Left cardiac atrium (tissue), 4 donors: ENCODE measurements at regions not wholly inside any gene's neighbourhood (a gene's known extent, or its start where the extent isn't known, plus 50 kb on each side); places are given as distances from the start of the nearest gene placed in this dataset.
A peak's percentile ranks its signal among the peaks of the same experiment; 100 is the strongest.

Experiments used
- ATAC-seq, 2 donors: fragments of 200-7000 bp; cut with Tn5 transposase; one replicate each; pipeline ENCODE4 v1.9.1; 2020; ENCODE audit warnings: mild to moderate bottlenecking in 2 of 2, moderate library complexity in 2 of 2
- DNase-seq: peaks from one replicate; pipeline ENCODE4 v3.0.0-alpha.2; 2020
- intact Hi-C, 2 donors: fragments of 100-400 bp; cut with DNase I; formaldehyde crosslinking; loops; one replicate each; pipeline versions ENCODE4 v1.14.1 to v1.15.1; 2022 to 2023
- donor health status: DM: no; HTN: yes; CAD: no.
- donor health status: DM: no; HTN: yes; CAD: no; lungs with severe emphysema.
- donor health status: DM: yes; HTN: yes; CAD: no.
- donor health status: Dilated cardiomyopathy.

DNA sequence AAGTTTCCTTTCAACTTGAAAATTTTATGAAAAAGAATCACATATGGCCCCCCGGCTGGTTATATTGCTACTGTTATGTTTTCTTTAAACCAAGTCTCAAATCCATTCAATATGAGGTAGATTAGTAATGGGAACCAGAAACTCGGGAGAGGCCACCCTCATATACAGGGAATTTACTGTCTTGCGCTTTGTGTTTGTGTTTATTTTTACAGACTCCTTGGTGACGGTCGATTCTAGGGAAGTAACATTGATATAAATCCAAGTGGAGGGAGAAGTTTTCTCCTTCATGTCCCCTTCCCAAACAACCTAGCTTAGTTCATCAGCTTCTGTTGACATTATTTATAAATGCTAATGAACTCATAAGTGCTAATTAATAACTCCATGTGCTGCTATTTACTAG is 163.5 kb upstream of the LMO4 start:
- DNase-seq = no peak
- ATAC-seq = no peak
- intact Hi-C loops = no loop called here

DNA sequence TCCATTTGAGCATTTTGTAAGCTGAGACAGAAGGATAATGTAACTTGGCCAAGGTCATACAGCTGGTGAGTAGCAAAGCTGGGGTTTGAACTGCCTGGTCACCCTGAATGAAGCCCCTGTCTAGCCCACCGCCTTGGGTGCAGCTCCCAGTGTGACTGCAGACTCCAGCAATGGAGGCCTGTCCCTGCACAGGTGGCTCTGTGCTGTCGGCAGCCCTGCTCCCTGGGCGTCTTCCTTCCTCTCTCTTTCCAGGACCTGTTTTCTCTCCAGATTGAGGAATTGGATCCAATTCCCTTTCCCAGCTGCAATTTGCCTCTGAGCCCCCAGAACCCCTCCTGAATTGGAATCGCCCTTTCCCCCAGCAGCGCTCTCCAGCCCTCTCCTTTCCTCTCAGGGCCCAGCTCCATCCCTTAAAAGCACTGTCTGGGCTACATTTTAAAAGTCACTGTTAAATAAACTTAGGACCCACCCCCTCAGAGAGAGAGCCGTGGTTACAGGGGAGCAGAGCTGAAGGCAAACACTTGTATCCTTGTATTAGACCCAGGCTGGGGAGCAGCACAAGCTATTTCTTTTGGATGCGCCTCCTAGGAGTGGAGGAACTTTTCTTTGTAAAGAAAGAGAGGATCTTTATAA is 161.4 kb upstream of the LMO4 start:
- intact Hi-C loops = no loop called here
- no peak for DNase-seq
- peak in 1 of 2 donors; percentile 34 for ATAC-seq

DNA sequence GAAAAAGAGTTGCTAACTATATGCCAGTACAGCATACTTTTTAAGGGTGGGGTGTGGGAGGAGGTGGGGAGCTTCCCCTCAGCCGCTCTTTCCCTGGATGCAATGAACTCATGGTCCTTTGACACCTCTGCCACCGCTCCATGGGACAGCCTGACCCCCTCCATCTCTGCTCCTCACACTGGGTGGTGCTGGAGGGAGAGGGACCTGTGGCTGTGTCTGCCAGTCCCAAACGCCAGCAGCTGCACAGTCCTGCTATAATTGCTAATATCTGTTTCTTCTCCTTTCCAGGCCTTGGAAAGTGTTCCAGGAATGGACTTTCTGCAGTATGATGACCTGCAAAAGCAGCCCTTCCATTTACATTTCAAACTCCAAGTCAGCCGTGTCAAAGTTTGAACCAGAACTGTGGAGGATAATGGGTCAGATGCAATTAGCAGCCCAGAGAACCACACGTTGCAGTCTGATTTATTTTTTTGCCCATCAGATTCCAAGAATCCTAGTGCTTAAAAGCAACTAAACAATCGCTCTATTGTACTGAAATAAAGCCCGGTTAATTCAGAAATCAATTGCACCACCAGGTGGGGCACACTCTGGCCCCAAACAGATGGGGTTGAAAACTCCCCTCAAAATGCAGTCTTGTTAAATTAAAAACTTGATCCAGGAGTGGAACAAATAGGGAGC is 160.7 kb upstream of the LMO4 start:
- intact Hi-C loops = no loop called here

DNA sequence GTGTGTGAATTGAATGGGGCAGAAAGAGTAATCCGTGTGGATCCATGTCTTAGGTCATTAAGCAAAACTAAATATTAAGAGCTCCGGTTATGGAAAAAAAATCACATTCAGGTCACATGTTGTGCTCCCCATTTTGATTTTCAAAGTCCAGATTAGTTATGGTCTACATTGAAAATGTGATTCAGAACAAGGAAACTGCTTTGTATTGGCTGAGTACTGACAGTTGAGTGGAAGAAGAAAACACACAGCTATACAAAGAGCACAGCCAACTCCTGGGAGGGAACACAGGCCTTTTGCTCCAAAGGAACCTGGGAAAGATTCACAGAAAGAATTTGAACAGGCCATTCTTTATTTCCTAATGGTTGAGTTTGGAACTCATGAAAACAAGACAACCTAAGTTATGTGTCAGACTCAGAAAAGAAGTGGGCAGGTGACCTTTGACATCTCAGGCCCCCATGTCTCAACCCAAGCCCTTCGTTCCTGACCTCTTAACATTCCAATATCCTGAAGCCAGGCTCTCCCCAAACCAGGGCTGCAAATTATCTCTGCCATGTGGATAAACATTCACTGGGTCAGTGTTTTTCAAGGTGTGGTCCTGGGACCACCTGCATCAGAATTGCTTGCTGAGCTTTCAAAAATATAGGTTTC is 159.3 kb upstream of the LMO4 start:
- DNase-seq = no peak
- no peak for ATAC-seq
- intact Hi-C loops = no loop called here

More for the DNA sequence above, 160.7 kb upstream of the LMO4 start:
- ATAC-seq (peak in 1 of 2 donors; percentile 38), DNase-seq (no peak)

DNA sequence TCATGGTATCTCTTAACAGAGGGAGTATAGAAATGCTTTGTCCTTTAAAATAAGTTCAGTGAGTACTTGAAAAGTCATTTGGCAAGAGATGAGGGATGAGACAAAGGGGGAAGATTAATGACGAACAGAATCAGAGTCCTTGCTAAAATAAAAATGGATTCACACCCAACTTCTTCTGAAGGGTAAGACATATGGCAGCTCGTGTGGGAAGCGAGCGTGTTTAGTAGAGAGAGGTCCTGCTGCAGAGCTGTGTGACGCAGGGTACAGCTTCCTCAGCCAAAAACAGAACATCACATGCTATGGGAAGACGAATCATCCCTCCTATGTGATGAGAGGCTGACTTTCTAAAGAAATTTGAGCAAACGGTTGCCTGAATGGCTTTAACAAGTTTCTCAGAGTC is 158.5 kb upstream of the LMO4 start:
- DNase-seq (no peak), ATAC-seq (peak in 1 of 2 donors; percentile 29)
- intact Hi-C loops = no loop called here

DNA sequence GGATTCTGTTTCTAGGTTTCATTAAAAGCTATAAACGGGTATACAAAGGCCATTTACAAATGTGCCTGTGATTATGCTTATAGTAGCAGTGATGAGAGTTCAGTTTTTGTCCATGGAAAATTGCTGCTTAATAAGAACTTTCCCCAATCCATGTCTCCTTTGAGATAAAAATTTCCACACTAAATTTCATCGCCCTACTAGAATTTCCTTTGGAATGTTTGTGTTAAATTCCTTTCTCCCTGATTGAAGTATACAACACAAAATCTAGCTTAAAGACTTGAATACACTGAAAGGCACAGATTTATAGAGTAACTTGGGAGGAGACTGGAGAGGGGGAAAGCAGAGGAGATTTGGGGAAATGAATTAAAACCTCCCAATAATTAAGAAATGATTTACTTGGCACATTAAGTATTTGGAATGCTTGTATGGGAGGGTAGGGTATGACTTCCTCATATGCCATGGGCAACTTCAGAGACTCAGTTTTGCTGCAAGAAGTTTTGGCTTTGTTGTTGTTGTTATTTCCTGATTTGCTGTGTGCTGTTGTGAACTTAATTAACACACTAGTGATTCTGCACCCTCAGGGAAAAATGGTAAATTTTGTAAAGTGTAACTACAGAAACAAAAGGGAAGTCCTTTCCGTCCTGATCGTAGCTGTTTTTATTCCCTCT is 157.6 kb upstream of the LMO4 start:
- ATAC-seq = no peak
- DNase-seq = no peak
- intact Hi-C loops = no loop called here

DNA sequence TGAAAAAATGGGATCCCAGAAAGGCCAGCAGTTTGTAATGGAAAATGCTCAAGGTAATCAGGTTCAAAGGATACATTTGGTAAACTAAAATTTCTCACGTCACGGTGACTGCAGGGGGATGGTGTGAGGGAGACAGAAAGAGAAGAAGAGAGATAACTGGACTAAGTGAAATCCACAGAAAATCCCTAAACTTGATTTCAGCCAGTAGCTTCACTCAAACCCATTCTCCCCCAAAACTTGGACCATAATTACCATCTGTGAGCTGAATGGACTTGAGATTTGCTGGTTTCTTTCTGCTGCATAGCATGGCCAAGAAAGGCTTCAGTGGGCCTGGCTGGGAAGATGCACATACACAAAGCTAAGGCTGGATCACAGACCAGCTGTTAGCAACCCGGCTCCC is 155.4 kb upstream of the LMO4 start:
- no peak for ATAC-seq
- DNase-seq = no peak
- intact Hi-C loops = no loop called here

DNA sequence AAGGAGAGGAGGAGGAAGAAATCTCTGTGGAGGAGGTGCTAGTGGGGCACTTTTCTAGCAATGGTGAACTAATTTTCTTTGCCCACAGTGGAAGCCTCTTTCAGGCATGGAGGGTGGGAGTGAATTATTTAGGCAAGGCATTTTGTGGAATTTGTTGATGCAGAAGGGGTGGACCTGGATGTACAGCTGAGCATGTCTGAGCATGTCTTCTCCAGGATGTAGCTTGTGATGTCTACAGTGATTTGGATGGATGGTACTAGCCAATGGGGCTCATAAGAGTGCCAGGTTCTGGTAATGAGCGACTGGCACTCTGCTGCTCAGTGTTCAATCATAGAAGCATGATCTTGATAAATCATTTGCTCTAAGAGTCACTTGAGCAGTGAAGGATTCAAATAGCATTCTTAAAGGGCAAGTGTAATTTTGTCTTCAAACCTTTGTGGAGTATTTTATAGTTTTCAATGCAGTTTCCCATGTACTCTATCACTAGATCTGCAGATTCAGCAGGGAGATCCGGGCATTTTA is 153.9 kb upstream of the LMO4 start:
- DNase-seq (no peak), ATAC-seq (no peak)
- intact Hi-C loops = no loop called here

DNA sequence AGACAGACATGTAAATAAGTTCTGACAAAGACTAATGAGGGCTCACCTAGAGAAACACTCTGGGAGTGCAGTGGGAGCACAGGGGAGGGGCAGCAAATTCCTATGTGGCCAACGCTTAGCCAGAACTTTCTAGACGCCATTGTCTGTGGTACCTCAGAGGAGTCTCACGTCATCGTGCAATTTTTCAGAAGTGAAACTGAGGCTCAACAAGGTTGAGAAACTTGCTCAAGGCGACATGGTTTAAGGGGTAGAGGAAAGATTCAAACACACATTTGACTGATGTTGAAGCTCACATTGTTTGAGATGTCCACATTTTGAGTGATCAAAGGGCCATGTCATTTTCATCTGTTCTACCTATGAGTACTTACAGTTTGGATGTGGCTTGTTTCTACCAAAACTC is 152.6 kb upstream of the LMO4 start:
- DNase-seq (no peak), ATAC-seq (no peak)
- intact Hi-C loops = no loop called here

DNA sequence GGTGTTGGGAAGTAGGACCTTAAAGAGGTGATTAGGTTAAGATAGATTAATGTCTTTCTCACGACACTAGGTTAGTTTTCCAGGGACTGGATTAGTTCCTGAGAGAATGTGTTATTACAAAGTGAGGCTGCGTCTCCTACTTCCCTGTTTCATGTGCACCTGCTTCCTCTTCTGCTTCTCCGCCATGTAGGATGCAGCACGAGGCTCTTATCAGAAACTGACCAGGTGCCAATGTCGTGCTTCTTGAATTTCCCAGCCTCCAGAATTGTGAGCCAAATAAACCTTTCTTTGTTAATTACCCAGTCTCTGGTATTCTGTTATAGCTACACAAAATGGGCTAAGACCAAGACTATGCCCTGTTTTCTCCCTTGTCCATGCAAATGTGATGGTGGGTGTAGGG is 152.2 kb upstream of the LMO4 start:
- DNase-seq (no peak), ATAC-seq (no peak)
- intact Hi-C loops = no loop called here

DNA sequence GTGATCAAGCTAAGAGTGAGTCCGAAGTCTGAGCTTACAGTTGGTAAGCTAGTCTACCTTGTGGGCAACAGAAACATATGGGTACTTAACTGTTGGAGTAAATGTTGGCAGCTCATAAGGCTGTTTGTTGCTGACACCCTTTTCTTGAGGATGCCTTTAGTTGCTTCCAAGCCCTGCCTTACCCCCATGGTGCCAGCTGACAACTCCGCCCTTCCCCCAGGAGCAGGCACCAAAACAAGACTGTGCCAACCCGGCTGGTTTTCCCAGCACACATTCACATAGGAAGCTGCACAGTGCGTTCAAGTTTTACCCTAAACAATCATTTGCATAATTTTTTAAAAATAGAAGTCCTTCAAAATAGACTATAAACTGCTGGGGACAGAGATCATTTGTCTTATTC is 150.2 kb upstream of the LMO4 start:
- no peak for DNase-seq
- ATAC-seq = no peak
- intact Hi-C loops = no loop called here

DNA sequence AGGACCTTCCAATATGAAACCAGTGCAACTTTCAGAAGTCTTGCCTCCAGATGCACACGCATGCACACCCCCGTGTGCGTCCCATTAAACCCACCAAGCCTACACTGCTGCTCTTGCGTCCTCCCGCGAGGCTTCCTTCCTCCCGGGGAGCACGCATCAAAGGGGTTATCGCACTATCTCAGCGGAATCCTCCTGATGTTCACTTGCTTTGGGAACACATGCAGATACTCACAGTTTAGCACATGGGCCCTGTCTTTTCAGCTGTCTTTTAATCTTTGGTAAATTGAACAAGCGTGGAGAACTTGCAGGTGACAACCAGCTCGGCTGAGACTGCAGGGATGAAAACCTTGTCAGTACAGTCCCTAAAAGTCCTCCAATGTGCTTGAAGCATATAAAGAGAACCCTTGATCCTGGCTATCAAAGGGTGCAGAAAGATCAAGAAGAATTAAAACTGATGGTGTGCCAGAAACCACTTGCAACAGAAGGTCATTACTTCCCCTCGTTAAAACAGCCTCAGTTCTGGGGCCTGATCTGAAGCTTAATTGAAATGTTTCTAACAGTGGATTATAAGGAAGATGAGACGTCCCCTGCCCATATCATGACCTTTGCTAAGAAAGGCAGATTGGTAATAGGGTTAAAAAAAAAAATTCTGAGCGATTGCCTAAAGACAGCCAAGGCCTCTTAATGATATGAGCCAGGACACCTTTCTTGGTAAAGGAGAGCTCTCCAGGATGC is 149.4 kb upstream of the LMO4 start:
- DNase-seq (no peak), ATAC-seq (no peak)
- intact Hi-C loops = no loop called here

DNA sequence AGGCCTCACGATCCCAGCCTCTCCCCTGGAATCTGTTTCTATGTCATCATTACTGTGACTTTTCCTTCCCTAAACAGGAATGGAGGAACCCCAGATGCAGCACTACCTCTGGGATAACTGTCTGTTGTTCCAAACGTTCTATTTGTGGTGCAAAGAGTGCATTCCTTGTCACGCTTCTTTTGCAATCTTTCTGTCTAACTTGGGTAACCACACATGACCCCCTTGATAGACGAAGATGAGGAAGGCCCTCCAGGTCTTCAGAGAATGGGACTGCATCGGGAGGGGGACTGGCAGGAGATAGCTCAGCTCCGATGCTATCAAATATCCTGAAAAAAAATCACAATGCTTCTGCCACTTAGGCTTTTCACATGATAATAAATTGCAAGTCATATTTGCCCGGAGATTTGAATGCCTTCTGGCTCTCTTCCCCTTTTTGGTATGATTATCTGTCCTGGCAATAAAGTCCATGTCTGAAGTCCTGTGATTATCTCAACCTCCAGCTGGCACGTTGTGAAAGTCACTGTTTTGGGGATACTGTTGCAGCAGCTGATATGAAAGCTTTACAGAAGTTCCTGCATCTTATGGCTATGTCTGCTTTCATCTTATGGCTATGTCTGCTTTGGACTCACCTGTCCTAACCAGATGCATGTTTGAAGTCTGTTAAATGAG is 148.7 kb upstream of the LMO4 start:
- DNase-seq (no peak), ATAC-seq (no peak)
- intact Hi-C loops = no loop called here

DNA sequence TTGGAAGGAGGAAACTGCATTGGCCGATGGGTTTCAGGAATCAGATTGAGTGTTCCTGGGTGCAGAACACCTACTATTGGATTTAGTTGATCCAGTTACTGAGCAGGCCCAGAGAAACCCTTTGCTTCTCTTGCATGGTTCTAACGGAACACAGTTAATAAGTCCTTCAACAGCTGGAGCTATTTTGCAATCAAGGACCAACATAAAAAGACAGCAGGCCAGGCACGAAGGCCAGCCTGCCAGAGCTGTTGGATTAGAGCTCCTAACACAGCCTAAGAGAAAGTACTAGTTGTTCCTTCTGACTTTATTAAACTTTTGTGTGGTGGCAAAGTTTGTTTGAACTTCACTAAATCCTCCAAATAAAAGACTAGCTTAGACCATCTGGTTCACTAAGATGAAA is 148.0 kb upstream of the LMO4 start:
- ATAC-seq = peak; percentile 44 to 88
- DNase-seq = no peak
- intact Hi-C loops = no loop called here

DNA sequence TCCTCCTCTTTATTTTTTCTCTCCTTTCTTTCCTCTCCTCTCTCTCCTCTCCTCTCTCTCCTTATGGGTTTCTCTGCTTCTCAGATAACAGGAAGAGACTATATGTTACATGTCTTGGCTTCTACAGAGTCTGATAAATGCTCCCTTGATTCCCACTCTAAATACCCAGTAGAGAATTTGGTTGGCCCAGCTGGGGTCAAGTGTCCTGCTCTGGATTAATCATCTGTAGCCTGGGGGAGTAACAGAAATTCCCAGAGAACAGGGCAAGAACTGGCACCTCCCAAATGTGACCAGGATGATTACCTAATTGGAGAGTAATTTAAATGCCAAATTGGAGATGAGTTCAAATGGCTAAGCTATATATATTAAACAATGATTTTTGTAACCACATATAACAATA is 146.1 kb upstream of the LMO4 start:
- ATAC-seq (no peak), DNase-seq (no peak)
- intact Hi-C loops = no loop called here

DNA sequence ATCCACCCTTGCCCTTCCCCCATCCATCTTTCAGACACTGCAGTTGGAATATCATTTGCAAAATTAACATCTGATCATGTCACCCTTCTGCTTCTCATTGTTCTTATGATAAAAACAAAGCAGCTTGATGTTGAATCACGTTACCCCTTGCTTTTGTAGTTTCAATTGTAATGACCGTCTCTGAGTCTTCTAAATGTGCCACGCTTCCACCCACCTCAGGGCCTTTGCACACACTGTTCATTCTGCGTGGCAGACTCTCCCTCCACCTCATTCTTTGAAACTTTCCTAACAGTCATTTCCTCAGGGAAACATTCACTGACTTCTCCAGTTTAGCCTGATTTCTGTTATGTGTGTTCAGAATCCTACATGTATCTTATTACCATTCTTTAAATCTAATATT is 143.6 kb upstream of the LMO4 start:
- DNase-seq (no peak), ATAC-seq (no peak)
- intact Hi-C loops = no loop called here

DNA sequence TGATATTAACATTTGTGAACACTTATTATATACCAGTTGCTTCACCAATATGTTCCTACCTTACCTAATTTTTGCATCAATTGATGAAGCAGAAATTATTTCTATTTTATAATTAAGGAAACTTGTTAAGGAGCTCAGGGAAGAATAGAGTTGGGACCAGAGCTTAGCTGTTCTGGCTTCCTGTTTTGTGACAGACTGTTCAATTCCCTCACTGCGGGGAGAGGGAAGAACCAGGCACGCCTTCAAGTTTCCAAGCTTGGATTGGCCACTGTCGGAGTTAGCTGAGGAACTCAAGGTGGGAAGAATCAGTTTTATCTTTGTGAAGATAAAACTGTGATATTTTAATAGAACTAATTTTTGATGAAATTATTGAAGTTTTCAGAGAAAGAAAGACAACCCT is 142.3 kb upstream of the LMO4 start:
- intact Hi-C loops = no loop called here
- no peak for ATAC-seq
- no peak for DNase-seq

DNA sequence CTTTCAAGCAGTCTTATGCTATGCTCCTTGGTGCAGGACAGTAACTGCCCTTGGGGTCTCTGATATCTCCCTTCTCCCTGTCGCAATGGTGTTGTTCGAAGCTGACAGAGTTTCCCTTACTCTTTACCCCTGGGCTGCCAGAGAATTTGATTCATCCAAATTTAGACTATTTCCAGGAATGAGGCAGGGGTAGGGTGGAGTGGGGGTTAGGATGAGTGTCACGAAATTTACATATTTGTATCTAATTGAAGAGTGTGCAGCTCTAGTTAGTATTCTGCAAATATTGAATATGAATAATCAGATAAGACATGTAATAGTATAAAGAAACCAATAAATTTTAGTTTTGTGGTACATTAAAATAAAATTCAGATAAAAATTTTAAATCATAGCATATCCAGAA is 140.0 kb upstream of the LMO4 start:
- DNase-seq = no peak
- no peak for ATAC-seq
- intact Hi-C loops = no loop called here

DNA sequence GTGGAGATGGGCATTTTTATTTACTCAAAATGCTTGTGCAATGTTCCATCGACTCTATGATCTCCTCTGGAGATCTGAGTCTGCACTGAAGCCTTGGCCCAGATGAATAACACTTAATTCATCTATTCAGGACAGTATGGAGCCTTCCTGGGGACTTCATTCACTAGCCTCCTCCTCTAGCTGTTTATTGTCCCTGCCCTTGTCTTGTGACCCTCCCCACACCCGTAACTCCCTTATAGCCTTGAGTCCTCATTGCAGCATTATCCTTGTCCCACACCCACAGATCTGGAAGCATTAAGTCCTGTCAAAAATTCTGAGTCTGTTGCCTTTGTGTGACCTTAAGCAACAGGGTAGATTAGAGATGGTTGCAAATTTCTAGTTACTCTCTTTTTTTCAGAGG is 138.3 kb upstream of the LMO4 start:
- ATAC-seq (no peak), DNase-seq (no peak)
- intact Hi-C loops = no loop called here
